ENCODE measurements at regions not wholly inside any gene's neighbourhood (a gene's known extent, or its start where the extent isn't known, plus 50 kb on each side); places are given as distances from the start of the nearest gene placed in this dataset.

DNA sequence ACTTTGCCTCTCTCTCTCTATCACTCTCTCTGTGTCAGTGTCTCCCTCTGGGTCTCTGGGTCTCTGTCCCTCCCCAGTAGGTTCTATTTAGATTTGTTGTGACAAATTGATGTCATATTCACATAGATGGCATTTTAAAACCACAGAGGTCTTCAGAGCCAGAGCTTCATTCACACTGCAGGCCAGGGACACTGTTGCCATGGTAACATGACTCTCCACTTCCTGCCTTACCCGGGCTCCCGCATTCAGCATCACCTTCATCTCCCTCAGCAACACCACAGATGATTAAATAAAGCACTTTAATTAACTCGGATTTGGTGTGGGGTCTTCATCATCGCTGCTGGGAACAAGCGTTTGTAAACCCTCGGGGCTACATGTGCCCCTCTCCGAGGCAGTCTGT lies 132.6 kb downstream of the ETS2 start:
- H3K36me3 ChIP-seq (ENCODE audit: control insufficient read depth, low read length): no peaks in the 10 kb centered on the region
- H3K4me3 ChIP-seq (ENCODE audit: low read length): no peak overlapping the region
- no peak overlapping the region for H3K4me2 ChIP-seq (ENCODE audit: low read length)
- no peaks in the 10 kb centered on the region for H3K9me2 ChIP-seq (replicated peaks; ENCODE audit: control insufficient read depth, low read length)
- no peaks in the 10 kb centered on the region for H3K27me3 ChIP-seq (ENCODE audit: control insufficient read depth, low read length)
- H3F3A ChIP-seq (ENCODE audit: control insufficient read depth, insufficient read depth): no peaks in the 10 kb centered on the region
- no peaks in the 10 kb centered on the region for H4K20me1 ChIP-seq (ENCODE audit: control insufficient read depth, insufficient read depth, low read depth, low read length)
- H3K79me2 ChIP-seq (ENCODE audit: control insufficient read depth, low read length): no peaks in the 10 kb centered on the region
- no peak overlapping the region for H3K27ac ChIP-seq (ENCODE audit: low read depth, low read length)
- TF ChIP-seq CTCF (IDR thresholded peaks at IDR 0.05; ENCODE audit: low read depth, low read length, poor library complexity, severe bottlenecking) (no peak), EZH2phosphoT487 (IDR thresholded peaks at IDR 0.05; ENCODE audit: borderline replicate concordance, low read length) (no peak)
- no peaks in the 10 kb centered on the region for H3K4me1 ChIP-seq (ENCODE audit: control insufficient read depth, low read length)
- no peaks in the 10 kb centered on the region for H3K9me3 ChIP-seq (ENCODE audit: control insufficient read depth, insufficient read depth, low read length)

- H3K36me3 ChIP-seq (ENCODE audit: control insufficient read depth, low read length): no peaks in the 10 kb centered on the region
- H3K27me3 ChIP-seq (ENCODE audit: control insufficient read depth, low read length): no peaks in the 10 kb centered on the region
- no peaks in the 10 kb centered on the region for H3K79me2 ChIP-seq (ENCODE audit: control insufficient read depth, low read length)
- H4K20me1 ChIP-seq (ENCODE audit: control insufficient read depth, insufficient read depth, low read depth, low read length): no peaks in the 10 kb centered on the region
- TF ChIP-seq CTCF (IDR thresholded peaks at IDR 0.05; ENCODE audit: low read depth, low read length, poor library complexity, severe bottlenecking) (no peak), EZH2phosphoT487 (IDR thresholded peaks at IDR 0.05; ENCODE audit: borderline replicate concordance, low read length) (no peak)
- H3K27ac ChIP-seq (ENCODE audit: low read depth, low read length): no peak overlapping the region
- H3K4me2 ChIP-seq (ENCODE audit: low read length): no peak overlapping the region
- no peaks in the 10 kb centered on the region for H3F3A ChIP-seq (ENCODE audit: control insufficient read depth, insufficient read depth)
- no peak overlapping the region for H3K4me3 ChIP-seq (ENCODE audit: low read length)
- no peaks in the 10 kb centered on the region for H3K9me3 ChIP-seq (ENCODE audit: control insufficient read depth, insufficient read depth, low read length)
- no peaks in the 10 kb centered on the region for H3K4me1 ChIP-seq (ENCODE audit: control insufficient read depth, low read length)
- no peaks in the 10 kb centered on the region for H3K9me2 ChIP-seq (replicated peaks; ENCODE audit: control insufficient read depth, low read length)
Observed at GRCh38 chr21:38937844-38938243, 132.1 kb downstream of the ETS2 start.

GRCh38 chr21:38937286-38937790 lies 131.6 kb downstream of the ETS2 start:
- no peak for TF ChIP-seq EZH2phosphoT487 (IDR thresholded peaks at IDR 0.05; ENCODE audit: borderline replicate concordance, low read length)
- Histone ChIP-seq H3K4me3 (ENCODE audit: low read length) (no peak overlapping the region), H3K9me2 (replicated peaks; ENCODE audit: control insufficient read depth, low read length) (no peaks in the 10 kb centered on the region), H3F3A (ENCODE audit: control insufficient read depth, insufficient read depth) (no peaks in the 10 kb centered on the region), H3K9me3 (ENCODE audit: control insufficient read depth, insufficient read depth, low read length) (no peaks in the 10 kb centered on the region), H4K20me1 (ENCODE audit: control insufficient read depth, insufficient read depth, low read depth, low read length) (no peaks in the 10 kb centered on the region), H3K36me3 (ENCODE audit: control insufficient read depth, low read length) (no peaks in the 10 kb centered on the region), H3K4me2 (ENCODE audit: low read length) (no peak overlapping the region), H3K27me3 (ENCODE audit: control insufficient read depth, low read length) (no peaks in the 10 kb centered on the region), H3K79me2 (ENCODE audit: control insufficient read depth, low read length) (no peaks in the 10 kb centered on the region), H3K4me1 (ENCODE audit: control insufficient read depth, low read length) (no peaks in the 10 kb centered on the region), H3K27ac (ENCODE audit: low read depth, low read length) (no peak overlapping the region)

DNA sequence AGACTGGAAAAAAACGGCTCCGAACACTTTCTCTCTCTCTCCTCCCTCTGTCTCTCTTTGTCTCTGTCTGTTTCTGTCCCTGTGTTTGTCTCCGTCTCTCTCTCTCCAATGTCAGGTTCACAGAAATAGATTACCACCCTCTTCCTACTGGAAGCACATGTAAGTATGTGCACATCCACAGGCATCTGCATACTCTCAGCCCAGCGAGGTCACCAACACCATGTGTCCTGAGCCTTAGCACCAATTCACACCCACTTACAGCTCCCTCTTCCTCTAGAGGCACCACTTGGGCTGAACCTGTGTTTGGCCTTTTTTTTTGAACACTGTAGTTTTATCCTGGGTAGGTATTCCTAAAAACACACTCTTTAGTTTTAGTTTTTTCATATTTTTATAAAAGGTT lies 130.5 kb downstream of the ETS2 start:
- no peaks in the 10 kb centered on the region for H3K36me3 ChIP-seq (ENCODE audit: control insufficient read depth, low read length)
- H4K20me1 ChIP-seq (ENCODE audit: control insufficient read depth, insufficient read depth, low read depth, low read length): no peaks in the 10 kb centered on the region
- H3K27ac ChIP-seq (ENCODE audit: low read depth, low read length): no peak overlapping the region
- no peaks in the 10 kb centered on the region for H3K27me3 ChIP-seq (ENCODE audit: control insufficient read depth, low read length)
- H3K9me2 ChIP-seq (replicated peaks; ENCODE audit: control insufficient read depth, low read length): no peaks in the 10 kb centered on the region
- no peaks in the 10 kb centered on the region for H3K9me3 ChIP-seq (ENCODE audit: control insufficient read depth, insufficient read depth, low read length)
- no peaks in the 10 kb centered on the region for H3K79me2 ChIP-seq (ENCODE audit: control insufficient read depth, low read length)
- no peak overlapping the region for H3K4me2 ChIP-seq (ENCODE audit: low read length)
- H3F3A ChIP-seq (ENCODE audit: control insufficient read depth, insufficient read depth): no peaks in the 10 kb centered on the region
- no peak for TF ChIP-seq CTCF (IDR thresholded peaks at IDR 0.05; ENCODE audit: low read depth, low read length, poor library complexity, severe bottlenecking)
- TF ChIP-seq EZH2phosphoT487 (IDR thresholded peaks at IDR 0.05; ENCODE audit: borderline replicate concordance, low read length): no peak
- no peaks in the 10 kb centered on the region for H3K4me1 ChIP-seq (ENCODE audit: control insufficient read depth, low read length)
- no peak overlapping the region for H3K4me3 ChIP-seq (ENCODE audit: low read length)
